Transverse colon (tissue), 4 donors: ENCODE measurements at regions not wholly inside any gene's neighbourhood (a gene's known extent, or its start where the extent isn't known, plus 50 kb on each side); places are given as distances from the start of the nearest gene placed in this dataset.

Experiments
- DNase-seq: peaks from one replicate; pipeline ENCODE4 v3.0.0-alpha.2; 2019
- H3K27ac ChIP-seq, 4 donors: fragments of 200-600 bp; sonication (generic); 2 replicates each; pipeline ENCODE4 v1.5.1; 2016 to 2018; ENCODE audit warnings: inconsistent platforms in 4 of 4
- H3K27me3 ChIP-seq: fragments of 200-600 bp; sonication (generic); 2 replicates; pipeline ENCODE4 v1.5.1; 2017; ENCODE audit warnings: inconsistent platforms
- H3K36me3 ChIP-seq, 4 donors: fragments of 200-600 bp; sonication (generic); 2 replicates each; pipeline ENCODE4 v1.5.1; 2017 to 2019; ENCODE audit warnings: inconsistent platforms in 4 of 4
- H3K4me1 ChIP-seq, 4 donors: fragments of 200-600 bp; sonication (generic); 2 replicates each; pipeline ENCODE4 v1.5.1; 2017 to 2020; ENCODE audit warnings: inconsistent platforms in 4 of 4
- H3K4me3 ChIP-seq, 4 donors: fragments of 200-600 bp; sonication (generic); 1 replicate in 1 of 4; 2 replicates in 3 of 4; pipeline versions ENCODE4 v1.5.1 to v1.6.1; 2017 to 2019; ENCODE audit warnings: inconsistent platforms in 4 of 4
- H3K9me3 ChIP-seq, 2 donors: fragments of 200-600 bp; sonication (generic); 2 replicates each; pipeline ENCODE4 v1.5.1; 2017 to 2019; ENCODE audit warnings: inconsistent platforms in 2 of 2
- EP300 ChIP-seq: sonication (generic); formaldehyde crosslinking; IDR thresholded peaks from one replicate; pipeline ENCODE4 v1.6.1; 2017; ENCODE audit warnings: antibody characterized with exemption, low read depth
- POLR2A ChIP-seq: fragments of 450-650 bp; IDR thresholded peaks from one replicate; pipeline ENCODE4 v1.6.1; 2016; ENCODE audit warnings: antibody characterized with exemption, mild to moderate bottlenecking, moderate library complexity
- POLR2AphosphoS5 ChIP-seq, 3 donors: sonication (generic); formaldehyde crosslinking; IDR thresholded peaks; one replicate each; pipeline ENCODE4 v1.6.1; 2016; ENCODE audit warnings: antibody characterized with exemption in 3 of 3
- WGBS, 2 donors: methylation state at CpG; one replicate each; pipeline ENCODE4 v1.1.5; 2018; ENCODE audit warnings: low coverage in 1 of 2; 5-methylcytosine and 5-hydroxymethylcytosine counted together
- in situ Hi-C, 4 donors: fragments of 200-750 bp; cut with MboI; loops; one replicate each; pipeline versions ENCODE4 v1.15.0 to v1.15.1; 2017; ENCODE audit warnings: low sequenced_read_pairs in 3 of 4, low pct_ligation_motif_present in 1 of 4, low pct_unique_long_range_greater_than_20kb in 1 of 4
- intact Hi-C: fragments of 100-400 bp; cut with DNase I; formaldehyde crosslinking; loops from one replicate; pipeline ENCODE4 v1.15.1; 2023; ENCODE audit warnings: low total_unique reads
- TF ChIP-seq, protein P1 (sequence below), 5 experiments: fragments of 200-600 bp in 3 of 5; fragments of 450-650 bp in 2 of 5; sonication (generic) in 3 of 5; IDR thresholded peaks; 1 replicate in 2 of 5; 2 replicates in 3 of 5; pipeline ENCODE4 v1.5.1; 2016 to 2017; ENCODE audit warnings: antibody characterized with exemption in 5 of 5, inconsistent platforms in 3 of 5, mild to moderate bottlenecking in 2 of 5, moderate library complexity in 1 of 5

GRCh38 chr3:59401924-59402323 is 352.1 kb upstream of the CFAP20DC start:
- TF ChIP-seq POLR2A = no peak
- TF ChIP-seq, protein P1, sequence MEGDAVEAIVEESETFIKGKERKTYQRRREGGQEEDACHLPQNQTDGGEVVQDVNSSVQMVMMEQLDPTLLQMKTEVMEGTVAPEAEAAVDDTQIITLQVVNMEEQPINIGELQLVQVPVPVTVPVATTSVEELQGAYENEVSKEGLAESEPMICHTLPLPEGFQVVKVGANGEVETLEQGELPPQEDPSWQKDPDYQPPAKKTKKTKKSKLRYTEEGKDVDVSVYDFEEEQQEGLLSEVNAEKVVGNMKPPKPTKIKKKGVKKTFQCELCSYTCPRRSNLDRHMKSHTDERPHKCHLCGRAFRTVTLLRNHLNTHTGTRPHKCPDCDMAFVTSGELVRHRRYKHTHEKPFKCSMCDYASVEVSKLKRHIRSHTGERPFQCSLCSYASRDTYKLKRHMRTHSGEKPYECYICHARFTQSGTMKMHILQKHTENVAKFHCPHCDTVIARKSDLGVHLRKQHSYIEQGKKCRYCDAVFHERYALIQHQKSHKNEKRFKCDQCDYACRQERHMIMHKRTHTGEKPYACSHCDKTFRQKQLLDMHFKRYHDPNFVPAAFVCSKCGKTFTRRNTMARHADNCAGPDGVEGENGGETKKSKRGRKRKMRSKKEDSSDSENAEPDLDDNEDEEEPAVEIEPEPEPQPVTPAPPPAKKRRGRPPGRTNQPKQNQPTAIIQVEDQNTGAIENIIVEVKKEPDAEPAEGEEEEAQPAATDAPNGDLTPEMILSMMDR (IDR thresholded peaks at IDR 0.05) = no peak
- TF ChIP-seq POLR2AphosphoS5 (IDR thresholded peaks at IDR 0.05) = no peak
- TF ChIP-seq EP300 = no peak
- intact Hi-C loops (no loop called here), in situ Hi-C loops (no loop called here)
- H3K9me3 ChIP-seq = no peaks in the 10 kb centered on the region
- no peak for DNase-seq
- H3K4me3 ChIP-seq = no peak overlapping the region
- no peak overlapping the region for H3K27ac ChIP-seq
- no peaks in the 10 kb centered on the region for H3K27me3 ChIP-seq
- no peaks in the 10 kb centered on the region for H3K36me3 ChIP-seq
- peaks cover 0 to 6% (median 1%) of the 10 kb centered on the region in 4 donors for H3K4me1 ChIP-seq
- 89 to 92% methylated on average over 1 to 2 of the region's 2 CpGs for WGBS, 2 donors

DNA sequence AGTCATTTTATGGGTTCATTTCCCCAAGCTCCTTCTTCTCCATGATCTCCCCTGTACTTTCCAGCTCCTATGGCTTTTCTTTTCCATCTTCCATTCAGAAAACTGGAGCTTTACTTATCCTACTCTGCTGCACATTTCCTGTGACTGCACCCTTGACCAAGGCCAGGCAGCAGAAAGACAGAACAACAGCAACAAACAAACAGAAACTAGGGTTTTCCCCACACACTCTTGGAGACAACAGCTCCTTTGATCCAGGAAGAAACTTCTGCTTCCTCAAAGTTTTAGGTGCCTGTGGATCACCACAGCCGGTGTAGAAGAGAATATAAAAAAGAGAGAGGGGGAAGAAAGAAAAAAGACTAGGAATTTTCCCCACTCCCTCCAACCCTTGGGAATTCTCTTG is 342.3 kb upstream of the CFAP20DC start:
- WGBS, 2 donors = 48 to 71% methylated on average over 1 of the region's 1 CpG

GRCh38 chr3:59391131-59391530 is 341.3 kb upstream of the CFAP20DC start:
- WGBS, 2 donors = 90 to 94% methylated on average over 7 of the region's 7 CpGs

More for the DNA sequence above, 342.3 kb upstream of the CFAP20DC start:
- Histone ChIP-seq H3K27me3 (no peaks in the 10 kb centered on the region), H3K9me3 (no peaks in the 10 kb centered on the region), H3K27ac (no peak overlapping the region), H3K4me1 (no peaks in the 10 kb centered on the region), H3K4me3 (no peak overlapping the region), H3K36me3 (no peaks in the 10 kb centered on the region)
- TF ChIP-seq EP300 (no peak), POLR2A (no peak), POLR2AphosphoS5 (IDR thresholded peaks at IDR 0.05) (no peak)
- TF ChIP-seq, protein P1 (IDR thresholded peaks at IDR 0.05) = no peak
- DNase-seq = no peak
- intact Hi-C loops = no loop called here
- in situ Hi-C loops = no loop called here

DNA sequence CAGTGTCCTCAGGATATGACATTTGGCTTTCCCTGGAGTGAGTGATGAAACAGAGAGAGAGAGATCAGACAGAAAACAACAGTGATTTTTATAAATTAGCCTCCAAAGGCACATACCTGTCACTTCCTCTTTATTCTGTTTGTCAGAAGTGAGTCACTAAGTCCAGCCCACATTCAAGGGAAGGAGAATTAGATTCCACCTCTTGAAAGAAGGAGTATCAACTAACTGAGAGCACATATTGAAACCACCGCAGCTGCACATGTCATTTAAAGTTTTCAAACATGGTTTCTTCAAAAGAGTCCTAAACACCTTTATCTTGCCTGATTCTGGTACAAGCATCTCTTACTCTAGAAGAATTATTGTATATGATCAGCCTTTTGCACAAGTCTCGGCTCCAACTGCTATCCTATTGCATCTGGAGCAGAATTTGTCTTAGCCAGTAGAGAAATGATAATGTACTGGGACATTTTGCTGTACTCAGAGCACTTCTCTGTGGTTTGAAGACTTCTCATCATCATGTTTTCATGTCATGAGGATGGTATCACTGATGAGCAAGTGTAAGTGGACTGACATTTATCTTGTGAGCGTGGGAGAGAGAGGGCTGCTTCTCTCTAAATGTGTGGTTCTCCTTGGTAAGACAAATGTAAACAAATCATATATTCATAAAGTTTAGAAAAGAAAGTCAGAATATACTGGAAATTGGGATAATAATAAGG is 338.9 kb upstream of the CFAP20DC start:
- H3K27ac ChIP-seq = no peak overlapping the region
- whole genome bisulfite sequencing, 2 donors = 76 to 87% methylated on average over 3 of the region's 3 CpGs
- H3K4me1 ChIP-seq = no peaks in the 10 kb centered on the region
- H3K4me3 ChIP-seq = no peak overlapping the region
- TF ChIP-seq EP300 = no peak
- TF ChIP-seq, protein P1 (IDR thresholded peaks at IDR 0.05) = no peak
- TF ChIP-seq POLR2AphosphoS5 (IDR thresholded peaks at IDR 0.05) = no peak
- TF ChIP-seq POLR2A = no peak
- H3K27me3 ChIP-seq = no peaks in the 10 kb centered on the region
- in situ Hi-C loops (no loop called here), intact Hi-C loops (no loop called here)
- no peaks in the 10 kb centered on the region for H3K9me3 ChIP-seq
- H3K36me3 ChIP-seq = no peaks in the 10 kb centered on the region
- no peak for DNase-seq

More at GRCh38 chr3:59391131-59391530, 341.3 kb upstream of the CFAP20DC start:
- no peaks in the 10 kb centered on the region for H3K4me1 ChIP-seq
- no peak for DNase-seq
- no peak overlapping the region for H3K4me3 ChIP-seq
- H3K9me3 ChIP-seq = no peaks in the 10 kb centered on the region
- in situ Hi-C loops = no loop called here
- intact Hi-C loops = no loop called here
- no peak overlapping the region for H3K27ac ChIP-seq
- no peaks in the 10 kb centered on the region for H3K36me3 ChIP-seq
- H3K27me3 ChIP-seq = no peaks in the 10 kb centered on the region
- TF ChIP-seq POLR2A = no peak
- no peak for TF ChIP-seq EP300
- TF ChIP-seq, protein P1 (IDR thresholded peaks at IDR 0.05) = no peak
- no peak for TF ChIP-seq POLR2AphosphoS5 (IDR thresholded peaks at IDR 0.05)
